ENCODE measurements at regions not wholly inside any gene's neighbourhood (a gene's known extent, or its start where the extent isn't known, plus 50 kb on each side); places are given as distances from the start of the nearest gene placed in this dataset.

DNA sequence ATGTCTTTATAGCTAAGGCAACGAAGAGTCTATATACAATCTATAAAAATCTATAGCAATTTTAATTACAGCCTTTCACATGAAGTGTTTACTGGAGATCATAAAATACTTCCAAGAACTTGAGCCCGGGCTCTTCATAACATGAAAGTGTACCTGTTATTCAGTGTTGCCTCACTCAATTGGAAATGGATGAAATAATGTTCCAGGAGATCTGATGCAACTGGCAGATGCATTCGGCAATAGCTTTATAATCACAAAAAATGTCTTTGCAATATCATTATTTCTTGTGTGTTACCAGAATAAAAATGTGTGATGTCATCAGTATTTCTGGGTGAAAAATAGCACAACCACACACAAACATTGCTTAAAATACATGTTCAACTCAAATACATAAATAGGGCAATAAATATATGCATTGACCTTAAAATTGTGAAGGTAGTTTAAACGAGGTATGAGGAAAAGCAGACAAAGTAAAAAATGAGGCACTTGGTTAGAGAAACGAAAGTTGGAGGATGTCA is 1266.8 kb upstream of the PCDH7 start:
- no peak overlapping the region for H3K27ac ChIP-seq (ENCODE audit: insufficient read depth, low read length)
- DNase-seq (ENCODE audit: low read depth in 2 of 2): peak in 1 of 2 donors; percentile 52
- H3K9ac ChIP-seq (ENCODE audit: insufficient read depth, low read length): no peak overlapping the region
- TF ChIP-seq, protein P1, sequence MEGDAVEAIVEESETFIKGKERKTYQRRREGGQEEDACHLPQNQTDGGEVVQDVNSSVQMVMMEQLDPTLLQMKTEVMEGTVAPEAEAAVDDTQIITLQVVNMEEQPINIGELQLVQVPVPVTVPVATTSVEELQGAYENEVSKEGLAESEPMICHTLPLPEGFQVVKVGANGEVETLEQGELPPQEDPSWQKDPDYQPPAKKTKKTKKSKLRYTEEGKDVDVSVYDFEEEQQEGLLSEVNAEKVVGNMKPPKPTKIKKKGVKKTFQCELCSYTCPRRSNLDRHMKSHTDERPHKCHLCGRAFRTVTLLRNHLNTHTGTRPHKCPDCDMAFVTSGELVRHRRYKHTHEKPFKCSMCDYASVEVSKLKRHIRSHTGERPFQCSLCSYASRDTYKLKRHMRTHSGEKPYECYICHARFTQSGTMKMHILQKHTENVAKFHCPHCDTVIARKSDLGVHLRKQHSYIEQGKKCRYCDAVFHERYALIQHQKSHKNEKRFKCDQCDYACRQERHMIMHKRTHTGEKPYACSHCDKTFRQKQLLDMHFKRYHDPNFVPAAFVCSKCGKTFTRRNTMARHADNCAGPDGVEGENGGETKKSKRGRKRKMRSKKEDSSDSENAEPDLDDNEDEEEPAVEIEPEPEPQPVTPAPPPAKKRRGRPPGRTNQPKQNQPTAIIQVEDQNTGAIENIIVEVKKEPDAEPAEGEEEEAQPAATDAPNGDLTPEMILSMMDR (conservative IDR thresholded peaks at IDR 0.05 in 1 of 2, IDR thresholded peaks at IDR 0.05 in 1 of 2; ENCODE audit: low read depth in 1 of 2, low read length in 2 of 2): no peak
- no peak for TF ChIP-seq EZH2 (IDR thresholded peaks at IDR 0.05; ENCODE audit: low read length, missing control alignments)
- H3K4me3 ChIP-seq (replicated peaks in 1 of 4; ENCODE audit: control extremely low read depth in 1 of 4, insufficient read depth in 1 of 4, low read depth in 3 of 4, low read length in 4 of 4): no peak overlapping the region
- no peaks in the 10 kb centered on the region for H3K4me1 ChIP-seq (ENCODE audit: control insufficient read depth, extremely low read depth, insufficient read depth, low read length)
- no peaks in the 10 kb centered on the region for H4K20me1 ChIP-seq (ENCODE audit: control insufficient read depth, extremely low read depth, insufficient read depth, low read length)
- H2AFZ ChIP-seq (ENCODE audit: low read length): no peak overlapping the region
- H3K9me3 ChIP-seq (ENCODE audit: control insufficient read depth, insufficient read depth, low read depth, low read length): no peaks in the 10 kb centered on the region
- H3K79me2 ChIP-seq (ENCODE audit: control insufficient read depth, insufficient read depth, low read length): no peaks in the 10 kb centered on the region
- H3K27me3 ChIP-seq (ENCODE audit: control insufficient read depth, insufficient read depth, low read length): no peaks in the 10 kb centered on the region
- H3K36me3 ChIP-seq (ENCODE audit: control insufficient read depth, insufficient read depth, low read length): no peaks in the 10 kb centered on the region
- no peak overlapping the region for H3K4me2 ChIP-seq (ENCODE audit: extremely low read depth, insufficient read depth, low read length)

DNA sequence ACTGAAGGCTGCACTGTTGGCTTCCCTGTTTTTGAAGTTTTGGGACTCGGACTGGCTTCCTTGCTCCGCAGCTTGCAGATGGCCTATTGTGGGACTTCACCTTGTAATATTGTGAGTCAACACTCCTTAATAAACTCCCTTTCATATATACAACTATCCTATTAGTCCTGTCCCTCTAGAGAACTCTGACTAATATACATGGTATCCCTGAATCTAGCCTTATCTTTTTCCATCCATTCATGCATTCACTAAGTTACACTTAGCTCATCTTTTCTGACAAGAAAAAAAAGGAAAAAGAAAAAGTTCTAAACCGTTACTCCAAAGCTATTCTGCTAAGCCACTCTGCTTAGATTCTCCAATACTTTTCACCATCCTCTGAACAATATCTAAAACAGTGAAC is 1260.2 kb upstream of the PCDH7 start:
- Histone ChIP-seq H4K20me1 (ENCODE audit: control insufficient read depth, extremely low read depth, insufficient read depth, low read length) (no peaks in the 10 kb centered on the region), H3K9me3 (ENCODE audit: control insufficient read depth, insufficient read depth, low read depth, low read length) (no peaks in the 10 kb centered on the region), H3K79me2 (ENCODE audit: control insufficient read depth, insufficient read depth, low read length) (no peaks in the 10 kb centered on the region), H3K4me2 (ENCODE audit: extremely low read depth, insufficient read depth, low read length) (no peak overlapping the region), H3K27me3 (ENCODE audit: control insufficient read depth, insufficient read depth, low read length) (no peaks in the 10 kb centered on the region), H2AFZ (ENCODE audit: low read length) (no peak overlapping the region), H3K36me3 (ENCODE audit: control insufficient read depth, insufficient read depth, low read length) (no peaks in the 10 kb centered on the region), H3K4me1 (ENCODE audit: control insufficient read depth, extremely low read depth, insufficient read depth, low read length) (no peaks in the 10 kb centered on the region), H3K27ac (ENCODE audit: insufficient read depth, low read length) (no peak overlapping the region), H3K9ac (ENCODE audit: insufficient read depth, low read length) (no peak overlapping the region), H3K4me3 (replicated peaks in 1 of 4; ENCODE audit: control extremely low read depth in 1 of 4, insufficient read depth in 1 of 4, low read depth in 3 of 4, low read length in 4 of 4) (no peak overlapping the region)
- TF ChIP-seq EZH2 (IDR thresholded peaks at IDR 0.05; ENCODE audit: low read length, missing control alignments): no peak
- TF ChIP-seq, protein P1 (conservative IDR thresholded peaks at IDR 0.05 in 1 of 2, IDR thresholded peaks at IDR 0.05 in 1 of 2; ENCODE audit: low read depth in 1 of 2, low read length in 2 of 2): no peak
- DNase-seq (ENCODE audit: low read depth in 2 of 2): peak in 1 of 2 donors; percentile 2

DNA sequence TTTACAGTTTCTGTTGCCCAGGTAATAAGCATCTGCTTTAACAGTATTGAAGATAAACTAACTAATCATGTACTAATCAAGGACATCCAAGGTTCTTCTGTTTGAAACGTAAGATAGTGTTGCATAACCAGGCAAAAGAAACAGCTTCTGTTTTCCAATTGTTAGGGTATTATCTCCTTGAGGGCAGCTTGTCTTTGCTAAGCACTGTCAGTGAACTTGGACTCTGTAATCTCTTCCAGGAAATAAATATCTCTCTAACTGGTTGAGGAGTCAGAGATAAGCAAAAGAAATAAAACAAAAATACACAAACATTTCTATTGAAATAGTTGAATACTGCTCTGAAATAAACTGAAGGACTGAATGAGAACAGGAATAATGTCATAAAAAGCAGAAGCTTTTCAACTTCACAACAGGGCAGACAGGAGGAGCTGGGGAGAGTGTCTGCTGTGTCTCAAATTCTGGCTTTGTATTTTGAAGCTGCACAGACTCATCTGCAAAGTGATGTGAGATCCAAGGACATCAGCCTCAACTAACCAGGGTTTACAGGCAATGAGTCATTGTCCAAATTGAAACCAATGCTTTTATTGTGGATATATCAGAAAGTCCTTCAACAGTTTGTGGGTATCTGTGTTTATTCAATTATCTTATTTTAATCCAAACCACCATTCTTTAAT is 1253.0 kb upstream of the PCDH7 start:
- Histone ChIP-seq H3K9me3 (ENCODE audit: control insufficient read depth, insufficient read depth, low read depth, low read length) (no peaks in the 10 kb centered on the region), H3K4me3 (replicated peaks in 1 of 4; ENCODE audit: control extremely low read depth in 1 of 4, insufficient read depth in 1 of 4, low read depth in 3 of 4, low read length in 4 of 4) (no peak overlapping the region), H3K79me2 (ENCODE audit: control insufficient read depth, insufficient read depth, low read length) (no peaks in the 10 kb centered on the region), H3K9ac (ENCODE audit: insufficient read depth, low read length) (no peak overlapping the region), H3K27ac (ENCODE audit: insufficient read depth, low read length) (no peak overlapping the region), H3K4me2 (ENCODE audit: extremely low read depth, insufficient read depth, low read length) (no peak overlapping the region), H2AFZ (ENCODE audit: low read length) (no peak overlapping the region), H3K36me3 (ENCODE audit: control insufficient read depth, insufficient read depth, low read length) (no peaks in the 10 kb centered on the region), H4K20me1 (ENCODE audit: control insufficient read depth, extremely low read depth, insufficient read depth, low read length) (no peaks in the 10 kb centered on the region), H3K27me3 (ENCODE audit: control insufficient read depth, insufficient read depth, low read length) (no peaks in the 10 kb centered on the region), H3K4me1 (ENCODE audit: control insufficient read depth, extremely low read depth, insufficient read depth, low read length) (no peaks in the 10 kb centered on the region)
- peak in 1 of 2 donors; percentile 1 for DNase-seq (ENCODE audit: low read depth in 2 of 2)
- no peak for TF ChIP-seq EZH2 (IDR thresholded peaks at IDR 0.05; ENCODE audit: low read length, missing control alignments)
- TF ChIP-seq, protein P1 (conservative IDR thresholded peaks at IDR 0.05 in 1 of 2, IDR thresholded peaks at IDR 0.05 in 1 of 2; ENCODE audit: low read depth in 1 of 2, low read length in 2 of 2): no peak

All from fibroblast of lung (primary cell).